ENCODE measurements at regions not wholly inside any gene's neighbourhood (a gene's known extent, or its start where the extent isn't known, plus 50 kb on each side); places are given as distances from the start of the nearest gene placed in this dataset.

DNA sequence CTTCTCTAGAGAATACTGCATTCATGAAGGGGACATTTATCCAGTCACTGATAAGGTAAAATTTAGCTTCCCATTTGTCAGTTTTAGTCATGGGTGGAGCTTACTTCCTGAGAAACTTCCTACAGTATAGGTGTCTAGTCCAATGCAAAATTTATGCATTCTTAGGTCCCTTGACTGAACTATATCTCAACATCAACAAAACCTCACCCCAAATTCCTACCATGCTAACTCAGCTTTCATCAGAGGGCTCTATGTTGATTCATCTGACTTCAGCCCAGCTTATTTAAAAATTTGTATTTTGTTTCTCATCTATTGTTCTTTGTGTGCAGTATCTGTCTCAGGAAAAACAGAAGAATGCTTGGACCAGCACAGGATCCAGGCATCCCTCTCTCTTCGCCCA, 296.4 kb upstream of the ACVR2A start:
- DNase-seq: no peak

DNA sequence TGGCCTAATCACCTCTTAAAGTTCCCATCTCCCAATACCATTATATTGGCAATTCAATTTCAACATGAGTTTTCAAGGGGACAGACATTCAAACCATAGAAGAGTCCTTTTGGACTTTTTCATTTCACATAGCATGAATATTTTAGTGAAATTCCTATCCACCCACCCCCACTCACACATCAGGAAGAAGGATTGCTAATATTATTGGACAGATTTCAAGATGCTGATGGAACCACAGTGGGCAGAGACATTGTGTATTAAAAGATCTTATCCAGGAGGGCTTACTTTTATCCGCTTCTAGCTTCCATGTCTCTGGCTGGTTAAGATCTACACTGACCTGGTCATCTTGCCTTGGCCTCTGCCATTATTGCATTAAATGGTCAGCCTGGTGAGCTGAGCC, 297.4 kb upstream of the ACVR2A start:
- peak; percentile 49 for DNase-seq

DNA sequence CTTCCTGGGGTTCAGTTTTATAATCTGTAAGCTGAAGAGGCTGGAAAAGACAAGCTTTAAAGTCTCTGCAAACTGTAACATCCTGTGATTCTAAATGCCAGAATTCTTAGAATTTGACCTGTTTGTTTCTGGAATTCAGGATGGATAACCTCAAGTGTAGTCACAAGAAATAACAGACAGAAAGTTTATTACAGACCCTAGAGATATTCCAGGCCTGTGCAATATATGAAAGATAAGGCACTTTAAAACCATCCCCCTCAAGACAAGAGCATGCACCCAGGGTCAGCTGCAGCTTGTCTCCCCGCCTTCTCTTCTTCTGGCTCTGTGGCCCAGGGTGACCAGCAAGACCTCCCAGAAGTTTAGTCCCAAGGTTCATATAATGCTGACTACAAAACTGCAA, 298.7 kb upstream of the ACVR2A start:
- DNase-seq: no peak

DNA sequence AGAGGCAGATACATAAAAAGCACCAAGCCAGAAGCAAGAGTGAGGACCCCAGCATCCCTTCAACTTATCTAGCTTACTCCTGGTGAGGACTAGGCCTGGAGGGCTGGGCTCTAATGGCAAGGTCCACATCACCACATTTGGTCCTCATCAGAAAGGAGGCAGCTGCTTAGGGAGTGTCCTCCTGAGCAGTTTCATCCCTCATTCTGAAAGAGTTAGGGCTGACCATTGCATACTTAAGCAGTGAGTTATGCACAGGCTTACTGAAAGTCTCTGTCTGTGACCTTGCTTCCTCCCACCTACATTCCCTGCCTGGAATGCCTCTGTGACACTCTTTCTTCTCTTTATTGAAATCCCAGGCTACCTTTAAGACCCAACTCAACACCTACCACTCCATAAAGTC, 301.8 kb upstream of the ACVR2A start:
- DNase-seq: peak; percentile 20

DNA sequence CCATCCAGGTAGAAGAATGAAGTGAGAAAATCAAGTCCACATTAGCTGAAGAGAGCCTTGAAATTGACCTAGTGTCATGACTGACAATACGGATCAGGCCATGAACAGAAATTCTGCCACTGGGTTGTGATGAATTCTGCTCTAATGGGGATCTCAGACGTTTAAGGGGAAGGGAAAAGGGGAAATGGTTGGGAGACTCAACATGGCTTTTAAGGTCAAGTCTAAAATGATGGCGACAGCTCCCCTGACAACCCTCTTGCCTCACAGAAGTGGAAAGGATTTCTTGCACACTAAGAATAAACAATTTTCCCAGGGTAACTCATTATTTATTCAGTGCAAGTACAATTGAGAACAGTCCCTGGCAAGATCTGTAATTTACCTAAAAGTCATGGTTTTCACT, 302.5 kb upstream of the ACVR2A start:
- DNase-seq: no peak

DNA sequence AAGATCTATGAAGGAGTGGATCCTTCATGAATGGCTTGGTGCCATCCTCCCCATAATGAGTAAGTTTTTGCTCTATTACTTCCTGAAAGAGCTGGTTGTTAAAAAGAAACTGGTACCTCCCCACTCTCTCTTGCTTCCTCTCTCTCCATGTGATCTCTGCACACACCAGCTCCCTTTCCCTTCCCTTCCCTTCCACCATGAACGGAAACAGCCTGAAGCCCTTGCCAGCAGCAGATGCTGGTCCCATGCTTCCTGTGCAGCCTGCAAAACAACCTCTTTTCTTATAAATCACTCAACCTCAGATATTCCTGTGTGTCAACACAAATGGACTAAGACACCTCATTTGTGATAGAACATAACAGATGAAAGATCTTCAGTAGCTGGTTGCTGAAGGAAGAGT, 303.5 kb upstream of the ACVR2A start:
- DNase-seq: no peak

DNA sequence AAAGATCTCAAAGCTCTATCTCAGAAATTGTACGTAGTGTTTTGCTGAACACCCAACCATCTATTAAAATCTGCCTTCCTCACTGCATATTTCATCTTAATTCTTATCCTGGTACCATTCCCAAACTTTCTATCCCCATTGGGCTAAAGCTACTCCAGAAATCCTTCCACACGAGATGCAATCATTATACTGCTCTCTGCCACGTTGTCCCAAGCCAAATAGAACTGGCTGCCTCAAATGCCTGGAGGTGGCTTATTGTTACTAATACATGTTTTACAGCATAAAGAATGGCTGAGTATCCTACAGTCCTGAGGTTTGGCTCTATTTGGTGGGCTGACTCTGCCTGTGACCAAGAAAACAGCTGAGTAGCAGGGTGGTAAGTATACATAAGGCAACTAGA, 306.0 kb upstream of the ACVR2A start:
- DNase-seq: no peak

DNA sequence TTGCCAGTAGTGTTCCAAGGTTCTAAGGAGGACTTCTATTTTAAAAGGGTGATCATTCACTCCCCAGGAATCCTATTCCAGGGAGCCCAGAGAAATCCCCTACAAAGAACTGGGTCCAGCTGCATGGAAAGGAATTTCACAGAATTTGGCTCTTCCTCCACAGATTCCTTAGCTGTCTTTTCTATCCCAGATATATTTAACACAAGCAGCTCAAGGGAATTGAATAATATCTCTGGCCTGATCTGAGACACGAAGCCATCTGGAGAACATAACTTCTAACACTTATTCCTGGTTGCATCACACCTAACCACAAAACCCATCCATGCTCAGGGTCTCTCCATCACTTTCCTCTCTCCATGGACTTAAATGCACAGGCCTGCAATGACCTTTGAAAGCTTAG, 306.7 kb upstream of the ACVR2A start:
- DNase-seq: peak; percentile 55

DNA sequence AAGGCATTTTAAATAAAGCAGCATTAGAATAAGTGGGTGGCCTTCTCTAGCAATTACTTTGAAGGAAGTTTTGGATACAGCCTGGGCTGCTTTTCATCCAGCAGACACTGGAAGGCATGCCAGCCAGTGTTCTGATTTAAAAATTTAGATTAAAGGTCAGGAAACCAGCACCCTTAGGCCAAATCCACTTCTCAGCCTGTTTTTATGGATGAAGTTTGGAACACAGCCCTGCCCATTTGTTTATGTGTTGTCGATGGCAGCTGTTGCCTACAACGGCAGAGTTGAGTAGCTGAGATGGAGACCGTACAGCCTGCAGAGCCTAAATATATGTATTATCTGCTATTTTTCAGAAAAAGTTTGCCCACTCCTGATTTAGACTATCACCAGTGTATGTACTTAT, 313.6 kb upstream of the ACVR2A start:
- DNase-seq: no peak

DNA sequence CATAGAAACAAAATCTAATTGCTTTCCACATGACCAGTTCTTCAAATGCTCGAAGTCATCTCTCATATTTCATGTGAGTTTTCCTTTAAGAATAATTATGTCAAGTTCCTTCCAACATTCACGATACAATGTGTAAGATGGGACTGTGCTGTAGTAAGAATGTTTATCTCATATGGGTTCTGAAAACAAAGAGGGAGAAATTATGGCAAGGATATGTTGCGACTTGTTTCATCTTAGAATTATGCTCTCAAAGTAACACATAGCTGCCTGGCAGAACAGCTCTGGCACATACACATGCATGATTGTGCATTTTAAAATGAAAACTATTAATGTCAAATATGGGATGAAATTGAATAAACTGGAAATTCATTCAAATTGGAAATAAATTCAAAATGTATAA, 314.8 kb upstream of the ACVR2A start:
- no peak for DNase-seq

DNA sequence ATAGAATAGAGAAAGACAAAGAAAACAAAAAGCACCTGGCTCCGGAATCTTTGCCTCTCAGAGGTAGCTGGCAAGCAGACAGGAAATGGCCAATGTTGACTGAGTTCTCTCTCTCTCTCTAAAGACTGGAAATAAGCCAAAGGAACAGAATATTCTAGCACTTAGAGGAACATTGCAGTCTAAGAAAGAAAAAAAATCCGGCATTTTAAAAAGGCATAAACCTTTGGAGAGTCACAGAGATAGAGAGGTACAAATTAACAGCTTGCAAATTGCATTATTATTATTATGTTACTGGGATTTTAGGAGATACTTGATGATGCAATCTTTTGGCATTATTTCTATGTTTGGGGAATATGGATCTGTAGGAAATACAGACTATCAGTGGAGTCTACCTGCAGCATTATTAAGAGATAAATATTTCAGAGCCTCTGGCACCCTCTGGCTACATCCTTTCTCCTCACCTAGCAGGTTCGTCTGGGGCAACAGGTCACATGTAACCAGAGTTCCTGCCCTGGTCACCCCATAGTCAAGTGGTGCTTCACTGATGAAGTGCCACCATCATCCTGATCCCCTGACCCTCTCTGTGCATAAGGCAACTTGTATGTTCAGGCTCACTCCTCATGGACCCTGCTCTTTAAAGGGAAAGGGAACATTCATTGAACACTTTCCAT, 318.9 kb upstream of the ACVR2A start:
- DNase-seq: no peak

DNA sequence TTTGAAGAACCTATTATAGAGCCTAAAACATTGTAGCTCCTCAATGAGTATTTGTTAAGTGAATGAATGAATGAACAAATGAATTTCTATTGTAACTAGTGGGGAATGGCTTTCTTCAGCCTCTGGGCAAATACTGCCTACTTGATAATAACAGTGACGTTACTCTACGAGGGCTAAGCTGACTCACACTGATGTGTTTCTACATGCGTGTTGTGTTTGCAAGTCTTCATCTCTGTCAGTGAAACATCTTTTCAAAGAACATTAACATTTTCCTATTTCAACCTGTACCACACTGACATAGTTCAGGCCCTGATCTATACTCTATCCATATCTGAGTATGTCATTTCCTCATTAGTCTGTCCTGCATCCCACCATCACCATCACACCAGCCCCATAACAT, 319.9 kb upstream of the ACVR2A start:
- no peak for DNase-seq

DNA sequence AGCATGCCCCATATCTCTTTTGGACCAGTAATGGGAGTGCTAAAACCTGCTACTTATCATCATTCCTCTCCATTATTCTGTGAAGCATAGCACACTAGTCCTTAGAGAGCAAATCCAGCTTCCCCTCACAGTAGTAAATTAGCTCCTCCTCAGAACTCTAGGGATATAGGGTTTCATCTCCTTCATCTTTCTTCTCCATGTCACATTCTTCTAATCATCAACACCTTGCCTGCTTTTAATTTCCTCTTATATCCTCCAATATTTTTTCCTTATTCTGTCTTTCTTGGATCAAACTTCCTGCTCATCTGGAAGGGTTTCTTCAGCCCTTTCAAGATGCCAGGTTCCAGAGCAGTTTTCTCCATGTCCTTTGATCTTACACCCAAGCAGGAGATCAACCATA, 321.4 kb upstream of the ACVR2A start:
- no peak for DNase-seq

DNA sequence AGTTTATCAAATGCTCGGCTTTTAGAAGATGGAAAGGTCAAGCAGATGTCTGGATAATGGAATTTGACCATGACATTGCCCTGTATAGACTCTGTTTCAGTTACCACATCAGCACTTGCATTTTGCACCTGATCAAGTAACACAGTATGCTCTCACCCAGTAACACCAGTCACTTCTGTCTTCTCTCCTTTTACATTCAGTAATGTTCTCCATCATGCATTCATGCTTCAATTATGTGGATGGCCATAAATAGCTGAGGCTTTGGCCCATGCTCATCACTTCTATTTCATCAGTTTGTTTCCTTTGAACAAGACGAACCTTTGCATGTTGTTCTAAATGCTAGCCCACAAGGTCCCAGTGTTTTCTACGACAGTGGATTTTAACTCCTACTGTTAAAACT, 322.9 kb upstream of the ACVR2A start:
- no peak for DNase-seq

DNA sequence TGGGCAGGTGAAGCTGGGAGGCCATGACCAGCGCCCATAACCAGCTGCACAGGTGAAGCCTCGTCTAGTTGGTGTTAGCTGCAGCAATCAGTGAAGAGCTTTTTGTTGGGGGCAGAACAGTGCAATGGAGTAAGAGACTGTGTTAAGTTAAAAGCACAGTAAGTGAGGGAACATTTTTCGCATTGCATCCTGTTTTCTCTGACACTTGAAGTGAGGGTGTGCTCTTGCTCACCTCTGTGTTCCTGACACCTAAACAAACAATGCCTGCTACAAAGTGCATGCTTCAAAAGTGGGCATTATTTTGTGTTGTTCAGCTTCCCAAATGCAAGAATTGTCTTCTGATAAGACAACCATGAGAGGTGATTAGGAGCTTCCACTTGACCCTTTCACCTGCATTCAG, 324.0 kb upstream of the ACVR2A start:
- no peak for DNase-seq

DNA sequence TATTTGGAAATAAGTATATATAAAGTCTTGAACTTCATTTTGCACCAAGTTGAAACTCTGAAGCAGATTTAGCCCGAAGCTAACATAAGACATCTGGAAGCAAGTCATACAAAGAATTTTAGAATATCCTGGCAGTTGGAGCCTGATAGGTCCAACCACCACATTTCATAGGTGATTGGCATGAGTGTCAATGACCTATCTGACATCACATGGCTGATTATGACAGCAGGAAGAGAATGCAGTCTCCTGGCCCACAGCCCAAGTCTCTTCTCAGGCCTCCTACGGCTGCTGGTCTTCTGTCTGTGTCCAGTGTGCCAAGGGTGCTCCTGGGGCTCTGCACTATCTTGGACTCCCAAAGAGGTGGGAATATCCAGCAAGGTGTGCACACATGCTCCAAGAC, 325.7 kb upstream of the ACVR2A start:
- no peak for DNase-seq

DNA sequence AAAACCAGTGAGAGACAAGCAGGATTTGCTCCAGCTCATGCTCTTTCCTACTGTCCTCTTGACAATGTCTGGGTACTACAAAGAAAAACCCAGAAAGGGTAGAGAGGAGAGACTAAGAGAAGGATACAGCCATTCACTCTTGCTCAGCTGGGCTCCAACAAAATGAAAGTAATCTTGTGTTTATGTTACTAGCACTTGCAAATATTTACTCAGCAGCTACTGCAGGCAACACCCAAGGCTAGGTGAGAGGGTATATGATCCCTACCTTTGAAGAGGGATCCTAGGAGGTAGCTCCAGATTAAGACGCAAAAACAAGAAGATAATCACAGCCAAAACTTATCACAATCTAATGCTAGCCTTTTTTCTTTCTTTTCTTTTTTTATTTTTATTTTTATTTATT, 329.6 kb upstream of the ACVR2A start:
- no peak for DNase-seq

DNA sequence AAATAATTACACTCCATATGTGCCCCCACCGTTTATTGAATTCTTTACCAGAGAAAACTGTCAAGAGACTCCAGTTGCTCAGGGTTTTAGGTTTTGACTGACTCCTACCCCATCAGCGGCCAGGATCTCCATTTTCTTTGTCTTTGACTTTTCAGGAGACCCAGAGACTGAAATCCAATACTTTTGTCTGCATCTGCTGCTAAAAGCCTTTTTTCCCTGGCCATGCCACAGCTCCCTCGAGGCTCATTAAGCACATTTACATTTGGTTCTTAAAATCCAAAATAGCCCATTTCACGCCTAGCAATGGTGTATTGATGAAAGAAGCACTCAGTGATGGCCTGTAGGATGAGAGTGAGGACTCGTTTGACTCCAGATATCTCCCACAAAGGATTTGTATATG, 332.6 kb upstream of the ACVR2A start:
- DNase-seq: no peak

DNA sequence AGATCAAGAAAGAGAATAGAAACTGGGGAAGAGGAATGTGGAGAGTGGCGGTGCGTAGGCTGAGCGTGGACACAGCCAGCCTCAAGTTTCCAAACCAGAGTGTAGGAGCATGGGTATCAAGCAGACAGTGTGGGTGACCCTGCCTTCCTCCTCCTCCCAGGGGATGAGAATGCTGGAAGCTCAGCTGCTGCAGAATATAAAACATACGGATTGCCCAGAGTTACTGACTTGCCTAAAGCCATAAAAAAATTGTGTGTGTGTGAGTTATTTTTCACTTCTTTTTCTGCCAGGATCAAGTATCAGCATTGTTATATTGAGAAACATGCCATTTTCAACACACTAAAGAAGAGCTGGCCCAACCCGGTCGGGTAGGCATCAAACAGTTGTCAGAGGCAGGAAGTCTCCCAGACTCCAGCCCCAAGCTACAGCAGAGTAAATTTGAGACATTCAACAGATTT, 333.3 kb upstream of the ACVR2A start:
- peak; percentile 33 for DNase-seq

DNA sequence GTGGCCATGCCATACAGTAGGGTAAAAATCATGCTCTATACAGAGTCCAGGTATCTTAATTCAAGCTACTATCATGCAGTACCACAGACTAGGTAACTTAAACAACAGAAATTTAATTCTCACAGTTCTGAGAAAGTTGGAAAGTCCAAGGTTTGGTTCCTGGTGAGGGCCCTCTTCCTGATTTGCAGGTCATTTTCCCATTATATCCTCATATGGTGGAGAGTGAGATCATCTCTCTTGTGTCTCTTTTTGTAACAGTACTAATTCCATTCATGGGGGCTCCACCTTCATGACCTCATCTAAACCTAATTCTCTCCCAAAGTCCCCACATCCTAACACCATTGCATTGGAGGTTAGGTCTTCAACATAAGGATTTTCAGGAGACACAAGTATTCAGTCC, 335.0 kb upstream of the ACVR2A start:
- DNase-seq: no peak

DNA sequence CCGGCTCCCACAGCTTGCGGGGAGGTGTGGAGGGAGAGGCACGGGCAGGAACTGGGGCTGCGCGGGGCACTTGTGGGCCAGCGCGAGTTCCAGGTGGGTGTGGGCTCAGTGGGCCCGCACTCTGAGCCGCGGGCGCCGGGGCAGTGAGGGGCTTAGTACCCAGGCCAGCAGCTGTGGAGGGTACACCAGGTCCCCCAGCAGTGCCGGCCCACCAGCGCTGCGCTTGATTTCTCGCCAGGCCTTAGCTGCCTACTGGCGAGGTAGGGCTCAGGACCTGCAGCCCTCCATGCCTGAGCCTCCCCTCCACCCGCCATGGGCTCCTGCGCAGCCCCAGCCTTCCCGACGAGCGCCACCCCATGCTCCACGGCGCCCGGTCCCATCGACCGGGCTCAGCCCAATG, 337.9 kb upstream of the ACVR2A start:
- DNase-seq: no peak

DNA sequence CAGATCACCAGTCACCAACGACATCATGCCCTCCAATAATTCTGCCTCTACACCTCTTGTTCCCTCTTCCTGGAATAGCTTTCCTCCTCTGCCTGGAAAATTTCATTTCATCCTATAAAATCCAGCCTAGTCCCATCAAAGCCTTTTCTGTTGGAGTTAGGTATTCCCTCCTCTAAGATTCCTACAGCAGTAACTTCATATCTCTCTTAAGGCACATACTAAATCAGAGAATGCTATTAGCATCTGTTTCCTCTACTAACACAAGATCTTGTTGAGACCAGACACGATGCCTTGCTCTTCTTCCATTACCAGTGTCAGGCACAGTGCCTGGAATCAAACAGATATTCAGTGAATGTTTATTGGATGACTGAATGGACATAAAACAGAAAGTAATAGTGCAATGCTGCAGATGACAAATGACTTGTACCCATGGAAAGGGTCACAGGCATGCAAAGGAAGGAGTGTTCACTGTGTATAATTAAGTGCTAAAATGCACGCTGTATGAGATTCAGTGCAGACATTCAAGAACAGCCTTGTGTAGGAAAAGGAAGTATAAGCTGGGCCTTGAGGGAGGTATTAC, 342.0 kb upstream of the ACVR2A start:
- DNase-seq: no peak

DNA sequence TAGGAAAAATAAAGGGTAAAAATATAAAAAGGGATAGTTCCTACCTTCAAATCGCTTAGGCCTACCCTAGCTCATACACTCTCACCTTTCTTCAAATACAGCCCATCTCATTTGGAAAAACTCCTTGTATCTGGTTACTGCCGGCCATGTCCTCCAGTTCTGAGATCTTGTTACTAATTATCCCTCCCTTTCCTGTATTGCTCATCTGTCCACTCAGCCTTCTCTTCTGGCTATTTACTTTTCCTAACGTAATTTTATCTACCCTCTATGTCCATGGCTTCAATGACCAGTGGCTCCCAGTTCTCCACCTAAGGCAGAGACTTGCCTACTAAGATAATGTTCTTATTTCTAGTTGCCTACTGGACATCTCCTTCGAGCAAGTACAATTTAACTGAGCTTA, 342.9 kb upstream of the ACVR2A start:
- no peak for DNase-seq

DNA sequence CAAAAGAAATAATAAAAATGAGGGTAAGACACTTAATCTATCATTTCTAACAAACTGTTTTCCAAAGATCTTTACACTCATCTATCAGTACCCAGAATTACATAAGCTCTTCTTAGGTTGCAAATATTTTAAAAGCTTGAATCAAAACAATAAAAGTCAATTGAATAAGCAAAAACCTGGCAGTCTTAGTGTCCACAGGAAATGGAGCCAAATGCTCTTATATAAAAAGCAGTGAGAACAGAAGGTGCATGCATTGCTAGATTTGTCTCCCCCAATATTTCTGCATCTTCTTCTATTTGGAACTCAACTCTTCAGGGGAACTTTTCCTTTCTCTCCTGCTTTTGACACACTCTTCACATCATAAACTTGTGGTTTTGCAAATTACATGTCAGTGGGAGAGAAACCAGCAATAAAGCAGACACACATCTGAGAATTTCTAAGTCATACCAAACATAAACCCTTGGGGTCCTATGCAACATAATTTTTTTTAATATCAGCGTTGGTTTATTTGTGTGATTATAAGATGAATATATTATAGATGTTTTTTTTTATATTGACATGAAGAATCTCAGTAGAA, 343.9 kb upstream of the ACVR2A start:
- no peak for DNase-seq

DNA sequence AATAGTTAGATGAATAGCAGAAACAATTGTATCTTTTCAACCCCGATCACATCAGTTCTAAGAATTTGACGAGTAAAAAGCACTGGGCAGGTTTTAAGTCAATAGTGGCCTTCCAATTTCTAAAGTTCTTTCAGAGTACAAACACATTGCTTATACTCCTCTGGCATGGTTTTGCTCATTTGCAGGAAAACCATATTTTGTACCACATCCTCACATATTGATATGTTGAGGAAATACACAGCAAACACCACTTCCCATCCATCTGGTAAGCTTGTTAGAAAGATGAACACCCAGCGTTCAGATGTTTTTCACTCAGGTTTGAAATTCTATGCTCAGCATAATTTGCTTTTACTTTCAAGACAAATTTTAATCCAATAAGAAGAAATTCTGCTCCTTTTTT, 344.6 kb upstream of the ACVR2A start:
- DNase-seq: no peak
